ENCODE measurements at regions not wholly inside any gene's neighbourhood (a gene's known extent, or its start where the extent isn't known, plus 50 kb on each side); places are given as distances from the start of the nearest gene placed in this dataset.
A peak's percentile ranks its signal among the peaks of the same experiment; 100 is the strongest.

GRCh38 chr21:20618878-20619277, 379.3 kb upstream of the NCAM2 start:
- H3K4me3 ChIP-seq (ENCODE audit: insufficient read depth in 1 of 2, low read depth in 1 of 2, low read length in 2 of 2): no peak overlapping the region
- H3K23ac ChIP-seq (ENCODE audit: low read length in 2 of 2): no peak overlapping the region
- no peak overlapping the region for H3K4ac ChIP-seq (ENCODE audit: low read depth in 1 of 2, low read length in 2 of 2)
- H3K18ac ChIP-seq (ENCODE audit: low read depth in 1 of 2, low read length in 2 of 2): no peak overlapping the region
- H4K91ac ChIP-seq (ENCODE audit: low read length): no peak overlapping the region
- no peak overlapping the region for H4K8ac ChIP-seq (ENCODE audit: low read length)
- no peaks in the 10 kb centered on the region for H3K36me3 ChIP-seq (ENCODE audit: control insufficient read depth in 1 of 2, insufficient read depth in 2 of 2, low read depth in 1 of 2, low read length in 2 of 2)
- no peak overlapping the region for H2AK5ac ChIP-seq (ENCODE audit: low read length, severe bottlenecking)
- H3K9me3 ChIP-seq (ENCODE audit: control insufficient read depth, low read length): no peaks in the 10 kb centered on the region
- H3K14ac ChIP-seq (ENCODE audit: low read length in 2 of 2): no peak overlapping the region
- H2AFZ ChIP-seq (ENCODE audit: low read depth, low read length): no peak overlapping the region
- H3K4me2 ChIP-seq (ENCODE audit: low read length, poor library complexity, severe bottlenecking): no peak overlapping the region
- DNase-seq: no peak
- H2BK15ac ChIP-seq (ENCODE audit: low read depth, poor library complexity, severe bottlenecking): no peak overlapping the region
- 93% methylated on average over 3 of the region's 3 CpGs for WGBS
- no peak overlapping the region for H3K9ac ChIP-seq (ENCODE audit: low read length)
- no peak overlapping the region for H2BK12ac ChIP-seq (ENCODE audit: low read length in 2 of 2)
- no peaks in the 10 kb centered on the region for H3K27me3 ChIP-seq (ENCODE audit: control insufficient read depth in 1 of 2, insufficient read depth in 1 of 2, low read length in 2 of 2)
- no peaks in the 10 kb centered on the region for H3K4me1 ChIP-seq (ENCODE audit: control insufficient read depth, insufficient read depth, low read depth, low read length)
- no peak overlapping the region for H3K27ac ChIP-seq (ENCODE audit: low read length, poor library complexity, severe bottlenecking)
- H2BK120ac ChIP-seq (ENCODE audit: low read depth, low read length): no peak overlapping the region
- no peak overlapping the region for H2BK5ac ChIP-seq (ENCODE audit: low read depth, low read length, poor library complexity, severe bottlenecking)
- H3K79me1 ChIP-seq (replicated peaks; ENCODE audit: low read length, poor library complexity, severe bottlenecking): no peaks in the 10 kb centered on the region

GRCh38 chr21:20627594-20627993, 370.6 kb upstream of the NCAM2 start:
- Histone ChIP-seq H3K36me3 (ENCODE audit: control insufficient read depth in 1 of 2, insufficient read depth in 2 of 2, low read depth in 1 of 2, low read length in 2 of 2) (no peaks in the 10 kb centered on the region), H3K23ac (ENCODE audit: low read length in 2 of 2) (no peak overlapping the region), H3K18ac (ENCODE audit: low read depth in 1 of 2, low read length in 2 of 2) (no peak overlapping the region), H3K27me3 (ENCODE audit: control insufficient read depth in 1 of 2, insufficient read depth in 1 of 2, low read length in 2 of 2) (no peaks in the 10 kb centered on the region), H2AK5ac (ENCODE audit: low read length, severe bottlenecking) (no peak overlapping the region), H3K9me3 (ENCODE audit: control insufficient read depth, low read length) (no peaks in the 10 kb centered on the region), H4K91ac (ENCODE audit: low read length) (no peak overlapping the region), H3K9ac (ENCODE audit: low read length) (no peak overlapping the region), H2AFZ (ENCODE audit: low read depth, low read length) (no peak overlapping the region), H3K14ac (ENCODE audit: low read length in 2 of 2) (no peak overlapping the region), H4K8ac (ENCODE audit: low read length) (no peak overlapping the region), H2BK12ac (ENCODE audit: low read length in 2 of 2) (no peak overlapping the region), H3K79me1 (replicated peaks; ENCODE audit: low read length, poor library complexity, severe bottlenecking) (no peaks in the 10 kb centered on the region), H3K4ac (ENCODE audit: low read depth in 1 of 2, low read length in 2 of 2) (no peak overlapping the region), H3K27ac (ENCODE audit: low read length, poor library complexity, severe bottlenecking) (no peak overlapping the region), H2BK15ac (ENCODE audit: low read depth, poor library complexity, severe bottlenecking) (no peak overlapping the region), H2BK5ac (ENCODE audit: low read depth, low read length, poor library complexity, severe bottlenecking) (no peak overlapping the region), H2BK120ac (ENCODE audit: low read depth, low read length) (no peak overlapping the region), H3K4me2 (ENCODE audit: low read length, poor library complexity, severe bottlenecking) (no peak overlapping the region), H3K4me3 (ENCODE audit: insufficient read depth in 1 of 2, low read depth in 1 of 2, low read length in 2 of 2) (no peak overlapping the region), H3K4me1 (ENCODE audit: control insufficient read depth, insufficient read depth, low read depth, low read length) (no peaks in the 10 kb centered on the region)
- no CpG with 5 or more reads among the region's 4 CpGs for WGBS
- DNase-seq: no peak

GRCh38 chr21:20631633-20632032, 366.6 kb upstream of the NCAM2 start:
- no peak overlapping the region for H3K23ac ChIP-seq (ENCODE audit: low read length in 2 of 2)
- no peak overlapping the region for H2AK5ac ChIP-seq (ENCODE audit: low read length, severe bottlenecking)
- H4K8ac ChIP-seq (ENCODE audit: low read length): no peak overlapping the region
- no peak overlapping the region for H3K14ac ChIP-seq (ENCODE audit: low read length in 2 of 2)
- no peaks in the 10 kb centered on the region for H3K27me3 ChIP-seq (ENCODE audit: control insufficient read depth in 1 of 2, insufficient read depth in 1 of 2, low read length in 2 of 2)
- 100% methylated on average over 1 of the region's 1 CpG for WGBS
- H3K79me1 ChIP-seq (replicated peaks; ENCODE audit: low read length, poor library complexity, severe bottlenecking): no peaks in the 10 kb centered on the region
- H4K91ac ChIP-seq (ENCODE audit: low read length): no peak overlapping the region
- no peak overlapping the region for H2BK5ac ChIP-seq (ENCODE audit: low read depth, low read length, poor library complexity, severe bottlenecking)
- H3K4me2 ChIP-seq (ENCODE audit: low read length, poor library complexity, severe bottlenecking): no peak overlapping the region
- no peak overlapping the region for H2BK12ac ChIP-seq (ENCODE audit: low read length in 2 of 2)
- no peaks in the 10 kb centered on the region for H3K4me1 ChIP-seq (ENCODE audit: control insufficient read depth, insufficient read depth, low read depth, low read length)
- no peak overlapping the region for H3K4ac ChIP-seq (ENCODE audit: low read depth in 1 of 2, low read length in 2 of 2)
- H3K4me3 ChIP-seq (ENCODE audit: insufficient read depth in 1 of 2, low read depth in 1 of 2, low read length in 2 of 2): no peak overlapping the region
- no peaks in the 10 kb centered on the region for H3K9me3 ChIP-seq (ENCODE audit: control insufficient read depth, low read length)
- H2BK15ac ChIP-seq (ENCODE audit: low read depth, poor library complexity, severe bottlenecking): no peak overlapping the region
- H2AFZ ChIP-seq (ENCODE audit: low read depth, low read length): no peak overlapping the region
- H3K18ac ChIP-seq (ENCODE audit: low read depth in 1 of 2, low read length in 2 of 2): no peak overlapping the region
- H3K9ac ChIP-seq (ENCODE audit: low read length): no peak overlapping the region
- no peak for DNase-seq
- no peak overlapping the region for H3K27ac ChIP-seq (ENCODE audit: low read length, poor library complexity, severe bottlenecking)
- H2BK120ac ChIP-seq (ENCODE audit: low read depth, low read length): no peak overlapping the region
- no peaks in the 10 kb centered on the region for H3K36me3 ChIP-seq (ENCODE audit: control insufficient read depth in 1 of 2, insufficient read depth in 2 of 2, low read depth in 1 of 2, low read length in 2 of 2)

GRCh38 chr21:20639026-20639425, 359.2 kb upstream of the NCAM2 start:
- H4K91ac ChIP-seq (ENCODE audit: low read length): no peak overlapping the region
- H3K4me1 ChIP-seq (ENCODE audit: control insufficient read depth, insufficient read depth, low read depth, low read length): no peaks in the 10 kb centered on the region
- H3K27me3 ChIP-seq (ENCODE audit: control insufficient read depth in 1 of 2, insufficient read depth in 1 of 2, low read length in 2 of 2): no peaks in the 10 kb centered on the region
- DNase-seq: no peak
- H3K4me3 ChIP-seq (ENCODE audit: insufficient read depth in 1 of 2, low read depth in 1 of 2, low read length in 2 of 2): no peak overlapping the region
- H3K14ac ChIP-seq (ENCODE audit: low read length in 2 of 2): no peak overlapping the region
- H3K36me3 ChIP-seq (ENCODE audit: control insufficient read depth in 1 of 2, insufficient read depth in 2 of 2, low read depth in 1 of 2, low read length in 2 of 2): no peaks in the 10 kb centered on the region
- H4K8ac ChIP-seq (ENCODE audit: low read length): no peak overlapping the region
- H3K79me1 ChIP-seq (replicated peaks; ENCODE audit: low read length, poor library complexity, severe bottlenecking): no peaks in the 10 kb centered on the region
- H2AFZ ChIP-seq (ENCODE audit: low read depth, low read length): no peak overlapping the region
- H3K27ac ChIP-seq (ENCODE audit: low read length, poor library complexity, severe bottlenecking): peak overlapping the region; percentile 40
- no peak overlapping the region for H2BK120ac ChIP-seq (ENCODE audit: low read depth, low read length)
- H3K18ac ChIP-seq (ENCODE audit: low read depth in 1 of 2, low read length in 2 of 2): no peak overlapping the region
- 31% methylated on average over 1 of the region's 2 CpGs for WGBS
- H3K4ac ChIP-seq (ENCODE audit: low read depth in 1 of 2, low read length in 2 of 2): no peak overlapping the region
- no peak overlapping the region for H2BK5ac ChIP-seq (ENCODE audit: low read depth, low read length, poor library complexity, severe bottlenecking)
- H3K4me2 ChIP-seq (ENCODE audit: low read length, poor library complexity, severe bottlenecking): no peak overlapping the region
- H3K9ac ChIP-seq (ENCODE audit: low read length): no peak overlapping the region
- H3K9me3 ChIP-seq (ENCODE audit: control insufficient read depth, low read length): no peaks in the 10 kb centered on the region
- no peak overlapping the region for H2BK15ac ChIP-seq (ENCODE audit: low read depth, poor library complexity, severe bottlenecking)
- H3K23ac ChIP-seq (ENCODE audit: low read length in 2 of 2): no peak overlapping the region
- no peak overlapping the region for H2BK12ac ChIP-seq (ENCODE audit: low read length in 2 of 2)
- no peak overlapping the region for H2AK5ac ChIP-seq (ENCODE audit: low read length, severe bottlenecking)

Measured in mesenchymal stem cell (in vitro differentiated cells and primary cell).